Stimulated activated CD8-positive, alpha-beta memory T cell treated with anti-CD3 and anti-CD28 coated beads, Interleukin-7, amount 100 ng/mL, for 4 hours (primary cell): ENCODE measurements at regions not wholly inside any gene's neighbourhood (a gene's known extent, or its start where the extent isn't known, plus 50 kb on each side); places are given as distances from the start of the nearest gene placed in this dataset.
"Not testable (repeated sequence)": the region's sequence is repeated elsewhere in the genome, so short reads cannot be mapped to it uniquely, and the experiment has no call there.

ENCODE experiments used
- DNase-seq, 2 donors: peaks; one replicate each; pipeline ENCODE4 v3.0.0-alpha.2; 2020; ENCODE audit warnings: low read depth in 2 of 2

- DNase-seq = no peak
These were observed 398.3 kb upstream of the ATP10A start for GRCh38 chr15:26261413-26261812.

DNA sequence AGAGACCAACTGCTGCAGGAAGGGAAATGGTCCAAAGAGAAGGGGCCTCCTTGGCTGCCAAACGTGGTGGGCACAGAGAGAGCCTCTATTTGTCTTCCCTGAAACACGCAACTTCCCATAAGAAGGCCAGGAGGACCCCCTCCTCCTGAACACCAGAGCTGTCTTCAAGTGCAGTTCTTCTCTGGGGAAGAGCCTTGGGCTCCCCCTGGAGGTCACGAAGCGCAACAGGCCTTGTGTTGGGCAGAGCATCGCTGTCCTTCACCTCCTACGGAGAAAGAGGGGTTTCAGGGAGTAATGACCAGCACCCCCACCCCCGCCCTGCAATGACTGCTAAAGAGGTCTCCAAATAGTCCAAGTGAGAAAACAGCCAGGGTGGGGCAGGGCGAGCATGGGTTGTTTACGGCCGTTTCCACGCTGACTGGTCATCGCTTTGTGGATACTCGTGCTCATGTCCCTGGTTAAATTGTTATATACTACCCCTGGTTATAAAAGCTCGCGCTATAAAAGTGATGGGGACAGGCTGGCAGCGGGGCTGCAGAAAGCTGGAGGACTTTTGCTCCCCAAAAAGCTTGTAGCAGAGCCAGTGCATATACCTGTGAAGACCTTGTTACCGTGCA is 397.5 kb upstream of the ATP10A start:
- no peak for DNase-seq

- no peak for DNase-seq
These were observed 396.5 kb upstream of the ATP10A start for GRCh38 chr15:26259581-26259980.

GRCh38 chr15:26244782-26245181 is 381.7 kb upstream of the ATP10A start:
- DNase-seq = not testable (repeated sequence)

DNA sequence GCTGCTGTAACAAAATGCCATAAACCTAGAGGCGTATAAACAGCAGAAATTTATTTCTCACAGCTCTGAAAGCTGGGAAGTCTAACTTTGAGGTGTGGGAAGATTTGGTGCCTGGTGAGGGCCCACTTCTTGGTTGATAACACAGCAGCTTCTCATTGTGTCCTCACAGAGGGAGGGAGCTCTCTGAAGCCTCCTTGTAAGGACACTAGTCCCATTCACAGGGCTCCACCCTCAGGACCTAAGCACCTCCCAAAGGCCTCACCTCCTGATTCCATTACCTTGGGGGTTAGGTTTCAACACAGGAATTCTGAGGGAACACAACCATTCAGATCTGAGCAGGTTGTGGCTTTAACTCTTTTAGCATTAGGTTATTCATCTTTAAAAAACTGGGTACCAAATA is 380.3 kb upstream of the ATP10A start:
- DNase-seq = no peak

GRCh38 chr15:26242565-26243071 is 379.5 kb upstream of the ATP10A start:
- DNase-seq = no peak

GRCh38 chr15:26235864-26236263 is 372.7 kb upstream of the ATP10A start:
- DNase-seq = no peak

DNA sequence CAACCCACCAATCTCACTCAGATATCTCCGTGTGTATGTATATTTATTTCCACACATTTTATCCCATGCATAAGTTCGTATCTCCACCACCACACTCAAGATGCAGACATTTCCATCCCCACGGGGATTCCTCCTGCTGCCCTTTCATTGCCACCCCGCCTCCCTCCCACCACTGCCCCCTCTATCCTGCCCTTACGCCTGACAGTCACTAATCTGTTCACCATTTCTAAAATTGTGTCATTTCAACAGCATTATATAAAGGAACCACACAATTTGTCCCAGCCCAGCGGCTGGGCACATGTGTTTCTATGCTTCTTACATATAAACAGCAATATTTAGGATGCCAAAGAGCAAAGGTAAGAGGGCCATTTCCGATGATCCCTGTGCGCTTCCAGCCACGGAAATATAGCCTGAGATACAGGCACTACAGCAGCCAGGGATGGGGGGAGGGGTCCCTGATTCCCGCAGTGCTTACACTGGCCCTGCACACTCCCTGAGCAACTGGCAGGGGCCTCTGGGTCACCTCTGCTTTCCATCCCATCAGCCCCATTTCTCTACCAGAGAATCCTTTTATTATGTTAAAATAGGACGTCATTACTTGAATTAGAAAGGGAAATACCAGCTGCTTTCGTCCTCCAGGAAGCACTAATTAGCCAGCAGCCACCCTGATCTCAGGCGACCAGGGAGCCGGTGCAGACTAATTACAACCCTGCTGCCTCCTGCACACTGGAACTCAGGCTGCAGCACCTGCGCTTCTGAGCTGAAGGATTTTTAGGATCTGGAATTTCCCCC is 372.0 kb upstream of the ATP10A start:
- DNase-seq = no peak

DNA sequence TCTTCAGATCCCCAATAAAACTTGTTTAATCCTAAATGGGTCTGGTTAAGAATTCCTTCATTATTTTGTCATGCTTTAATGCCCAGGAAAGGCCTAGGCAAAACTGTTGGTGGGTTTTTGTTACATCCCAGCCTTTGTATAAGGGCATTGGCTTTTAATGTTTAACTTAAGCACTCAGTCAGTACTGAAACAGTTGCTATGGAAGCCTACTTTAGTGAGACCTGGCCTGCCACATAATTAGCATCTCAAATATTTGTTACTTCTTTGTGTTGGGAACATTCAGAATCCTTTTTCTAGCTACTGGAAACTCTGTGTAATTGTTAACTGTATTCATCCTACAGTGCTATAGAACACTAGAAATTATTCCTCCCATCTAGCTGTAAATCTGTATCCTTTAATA is 369.6 kb upstream of the ATP10A start:
- DNase-seq = no peak

- no peak for DNase-seq
These were observed 368.0 kb upstream of the ATP10A start for GRCh38 chr15:26231096-26231495.

GRCh38 chr15:26224266-26224665 is 361.1 kb upstream of the ATP10A start:
- no peak for DNase-seq

DNA sequence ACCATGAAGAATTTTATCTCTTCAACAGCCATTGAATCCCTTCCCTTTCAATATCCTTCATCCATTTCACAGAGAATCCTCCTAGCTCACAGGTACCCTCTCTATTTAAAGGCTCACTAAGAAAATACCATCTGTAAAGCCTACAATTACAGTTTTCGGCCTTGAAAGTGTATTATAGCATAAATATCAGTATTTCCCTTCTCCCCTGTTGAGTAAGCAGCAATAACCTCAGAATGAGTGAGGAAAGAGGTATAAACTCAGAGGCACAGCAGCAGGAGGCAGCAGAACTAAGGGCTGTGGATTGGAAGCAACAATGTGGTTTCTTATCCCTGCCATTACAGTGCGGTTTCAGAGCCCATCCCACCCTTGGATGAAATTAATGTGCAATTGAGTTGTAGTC is 360.6 kb upstream of the ATP10A start:
- no peak for DNase-seq

DNA sequence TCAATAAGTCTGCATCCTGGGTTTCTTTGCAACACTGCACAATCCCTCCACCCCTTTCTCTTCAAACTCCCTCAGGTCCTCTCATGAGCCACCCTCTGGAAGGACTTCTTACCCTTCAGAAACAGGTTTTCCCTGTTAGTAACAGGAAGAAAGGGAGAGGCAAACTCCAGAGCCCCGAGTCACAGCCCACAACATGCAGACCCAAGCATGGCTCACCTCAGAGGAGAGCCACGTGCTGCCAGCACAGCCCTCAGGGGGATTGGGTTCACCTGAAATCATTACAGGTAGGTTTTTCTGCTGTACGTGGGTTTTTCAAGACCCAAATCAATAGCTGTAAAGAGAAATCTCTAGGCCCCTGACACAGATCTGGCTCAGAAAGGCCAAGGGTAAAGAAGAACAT is 359.7 kb upstream of the ATP10A start:
- DNase-seq = no peak

GRCh38 chr15:26217043-26217442 is 353.9 kb upstream of the ATP10A start:
- DNase-seq = not testable (repeated sequence)

GRCh38 chr15:26214290-26214689 is 351.2 kb upstream of the ATP10A start:
- no peak for DNase-seq

- no peak for DNase-seq
These were observed 350.3 kb upstream of the ATP10A start for GRCh38 chr15:26213427-26213826.

- no peak for DNase-seq
These were observed 349.0 kb upstream of the ATP10A start for GRCh38 chr15:26212109-26212508.

DNA sequence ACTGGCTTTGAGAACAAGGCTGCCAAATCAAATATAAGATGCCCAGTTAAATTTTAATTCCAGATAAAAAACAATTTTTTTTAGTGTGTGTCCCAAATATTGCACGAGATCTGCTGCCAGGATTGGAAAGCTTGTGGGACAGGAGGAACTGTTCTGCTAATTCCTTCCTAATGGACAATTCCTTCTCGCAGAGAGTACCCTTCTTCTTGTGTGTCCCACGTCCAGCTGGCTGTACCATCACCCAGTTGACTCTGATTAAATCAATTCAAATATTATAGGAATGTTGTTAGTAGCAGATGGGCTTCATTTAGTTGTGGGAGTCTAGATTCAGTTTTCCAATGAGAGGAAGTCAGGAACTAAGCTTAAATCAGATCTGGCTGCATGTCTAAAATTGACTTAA is 347.9 kb upstream of the ATP10A start:
- DNase-seq = no peak

DNA sequence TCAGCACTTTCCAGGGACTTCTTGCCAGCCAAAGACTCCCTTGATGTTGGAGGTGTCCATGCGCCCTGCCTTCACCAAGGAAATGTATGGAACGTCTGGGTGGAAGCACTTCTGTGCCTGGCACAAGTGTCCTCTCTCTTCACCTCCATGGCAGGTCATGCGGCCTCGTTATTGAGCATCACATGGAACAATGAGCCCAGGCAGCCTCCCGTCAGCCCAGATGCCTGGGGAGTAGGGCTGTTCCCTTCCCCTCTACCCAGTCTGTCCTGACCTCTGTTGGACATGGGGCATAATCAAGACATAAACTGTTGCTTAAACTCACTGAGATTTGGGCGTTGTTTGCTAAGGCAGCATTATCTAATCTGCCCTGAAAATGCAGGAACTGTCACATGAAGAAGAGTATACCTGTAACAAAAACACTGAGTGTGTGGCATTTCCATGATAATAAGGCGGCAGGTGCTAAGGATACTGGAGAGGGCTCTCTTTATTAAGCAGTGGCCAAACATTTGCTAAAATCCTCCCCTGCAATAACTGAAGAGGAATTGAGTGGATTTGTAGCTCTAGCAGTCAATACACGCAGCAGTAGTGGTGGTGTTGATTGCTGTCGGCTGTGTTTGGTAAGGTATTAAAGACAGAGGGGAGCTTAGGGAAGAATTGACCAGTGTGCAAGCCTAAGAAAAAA is 338.2 kb upstream of the ATP10A start:
- DNase-seq = no peak

DNA sequence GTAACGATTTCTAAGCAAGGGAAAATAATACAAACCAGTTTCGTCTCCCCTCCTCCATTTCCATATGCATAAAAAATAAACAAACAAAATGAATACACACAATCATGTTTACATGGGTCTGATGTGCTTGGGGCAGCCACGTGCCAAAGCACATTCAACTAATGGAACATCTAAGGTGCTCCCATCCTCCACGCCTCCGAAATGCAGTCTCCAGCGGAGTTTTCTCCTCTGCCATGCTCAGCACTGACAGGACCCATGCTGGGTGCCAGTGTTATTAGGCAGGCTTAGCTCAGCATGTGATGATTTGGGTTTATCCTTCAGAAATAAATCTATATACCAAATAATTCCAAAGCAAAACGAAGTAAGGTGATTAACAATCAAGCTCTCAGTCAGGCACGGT is 337.3 kb upstream of the ATP10A start:
- no peak for DNase-seq

DNA sequence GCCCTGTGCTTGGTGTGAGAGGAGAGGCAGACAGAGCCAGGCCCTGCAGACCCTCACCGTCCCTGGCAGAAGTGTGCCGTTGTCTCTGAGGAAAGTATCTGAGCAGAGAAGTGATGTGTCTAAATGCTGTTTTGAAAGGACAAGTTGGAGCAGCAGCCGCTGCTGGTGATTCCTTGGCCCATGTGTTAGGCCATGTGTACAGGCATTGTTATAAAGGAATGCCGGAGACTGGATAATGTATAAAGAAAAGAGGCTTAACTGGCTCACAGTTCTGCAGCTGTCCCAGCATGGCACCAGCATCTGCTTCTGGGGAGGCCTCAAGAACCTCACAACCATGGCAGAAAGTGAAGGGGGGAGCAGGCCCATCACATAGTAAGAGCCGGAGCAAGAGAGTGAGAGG is 334.6 kb upstream of the ATP10A start:
- DNase-seq = no peak

- DNase-seq = no peak
These were observed 333.9 kb upstream of the ATP10A start for GRCh38 chr15:26197060-26197459.

- DNase-seq = no peak
These were observed 328.1 kb upstream of the ATP10A start for GRCh38 chr15:26191193-26191592.
